Neutrophil (primary cell): ENCODE measurements at regions not wholly inside any gene's neighbourhood (a gene's known extent, or its start where the extent isn't known, plus 50 kb on each side); places are given as distances from the start of the nearest gene placed in this dataset.

Experiments
- H3K27ac ChIP-seq: fragments of 200-600 bp; sonication (generic); 2 replicates; pipeline ENCODE4 v1.5.1; 2016; ENCODE audit warnings: mild to moderate bottlenecking, moderate library complexity
- H3K27me3 ChIP-seq: fragments of 200-600 bp; sonication (generic); 2 replicates; pipeline ENCODE4 v1.6.0; 2016; ENCODE audit warnings: mild to moderate bottlenecking
- H3K36me3 ChIP-seq: fragments of 200-600 bp; sonication (generic); 2 replicates; pipeline ENCODE4 v1.5.1; 2017
- H3K4me1 ChIP-seq, 2 experiments: fragments of 200-600 bp in 1 of 2; sonication (generic) in 1 of 2; 1 replicate in 1 of 2; 2 replicates in 1 of 2; pipeline versions ENCODE4 v1.5.1 to v1.6.1; 2013 to 2016; ENCODE audit warnings: low read depth in 1 of 2, low read length in 1 of 2, mild to moderate bottlenecking in 1 of 2, moderate library complexity in 1 of 2; ENCODE audit not compliant: control insufficient read depth in 1 of 2, insufficient read depth in 1 of 2
- H3K4me3 ChIP-seq, 2 experiments: fragments of 200-600 bp in 1 of 2; sonication (generic) in 1 of 2; 1 replicate in 1 of 2; 2 replicates in 1 of 2; pipeline ENCODE4 v1.5.1; 2013 to 2016; ENCODE audit warnings: low read depth in 1 of 2, low read length in 1 of 2, mild to moderate bottlenecking in 1 of 2, moderate library complexity in 1 of 2
- H3K9me3 ChIP-seq: fragments of 200-600 bp; sonication (generic); 2 replicates; pipeline ENCODE4 v1.5.1; 2016
- TF ChIP-seq, protein P1 (sequence below): fragments of 200-600 bp; sonication (generic); IDR thresholded peaks from 2 replicates; pipeline ENCODE4 v1.5.1; 2016; ENCODE audit warnings: antibody characterized with exemption

DNA sequence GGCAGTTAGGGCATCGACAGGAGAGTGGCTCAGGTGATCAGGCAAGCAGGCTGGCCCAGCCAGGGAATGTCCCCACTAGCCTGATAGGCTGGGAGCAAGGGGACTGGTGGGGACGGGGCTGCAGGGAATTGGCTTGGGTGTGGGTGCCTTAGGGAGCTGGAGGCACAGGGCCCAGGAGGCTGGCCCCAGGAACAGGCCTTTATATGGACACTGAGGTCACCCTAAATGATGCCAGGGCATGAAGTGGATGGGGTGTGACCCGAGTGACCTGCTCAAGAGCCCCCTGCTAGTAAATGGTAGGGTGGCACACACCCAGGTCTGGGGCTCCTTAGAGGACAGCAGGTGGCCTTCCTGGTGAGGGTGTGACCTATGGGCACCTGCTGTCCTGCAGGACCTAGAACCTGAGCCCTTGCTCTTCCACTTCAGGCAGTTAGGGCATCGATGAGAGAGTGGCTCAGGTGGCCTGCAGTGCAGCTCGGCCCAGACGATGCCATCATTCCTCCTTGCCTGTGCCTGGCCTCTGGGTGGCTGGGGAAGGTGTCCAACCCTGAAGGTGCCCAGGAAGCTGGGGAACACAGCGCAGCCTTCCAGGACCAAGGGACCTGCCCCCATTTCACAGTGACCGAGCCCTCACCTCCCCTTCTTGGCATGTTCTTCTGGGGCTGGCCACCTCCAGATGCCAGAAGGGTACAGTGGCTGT is 51.7 kb upstream of the LEP start:
- peaks cover 7% of the 10 kb centered on the region for H3K9me3 ChIP-seq
- H3K36me3 ChIP-seq = no peaks in the 10 kb centered on the region
- TF ChIP-seq, protein P1, sequence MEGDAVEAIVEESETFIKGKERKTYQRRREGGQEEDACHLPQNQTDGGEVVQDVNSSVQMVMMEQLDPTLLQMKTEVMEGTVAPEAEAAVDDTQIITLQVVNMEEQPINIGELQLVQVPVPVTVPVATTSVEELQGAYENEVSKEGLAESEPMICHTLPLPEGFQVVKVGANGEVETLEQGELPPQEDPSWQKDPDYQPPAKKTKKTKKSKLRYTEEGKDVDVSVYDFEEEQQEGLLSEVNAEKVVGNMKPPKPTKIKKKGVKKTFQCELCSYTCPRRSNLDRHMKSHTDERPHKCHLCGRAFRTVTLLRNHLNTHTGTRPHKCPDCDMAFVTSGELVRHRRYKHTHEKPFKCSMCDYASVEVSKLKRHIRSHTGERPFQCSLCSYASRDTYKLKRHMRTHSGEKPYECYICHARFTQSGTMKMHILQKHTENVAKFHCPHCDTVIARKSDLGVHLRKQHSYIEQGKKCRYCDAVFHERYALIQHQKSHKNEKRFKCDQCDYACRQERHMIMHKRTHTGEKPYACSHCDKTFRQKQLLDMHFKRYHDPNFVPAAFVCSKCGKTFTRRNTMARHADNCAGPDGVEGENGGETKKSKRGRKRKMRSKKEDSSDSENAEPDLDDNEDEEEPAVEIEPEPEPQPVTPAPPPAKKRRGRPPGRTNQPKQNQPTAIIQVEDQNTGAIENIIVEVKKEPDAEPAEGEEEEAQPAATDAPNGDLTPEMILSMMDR = no peak
- H3K4me1 ChIP-seq = peaks cover 0 to 6% of the 10 kb centered on the region in 2 experiments
- no peak overlapping the region for H3K4me3 ChIP-seq
- H3K27me3 ChIP-seq = peaks cover 64% of the 10 kb centered on the region
- no peak overlapping the region for H3K27ac ChIP-seq

DNA sequence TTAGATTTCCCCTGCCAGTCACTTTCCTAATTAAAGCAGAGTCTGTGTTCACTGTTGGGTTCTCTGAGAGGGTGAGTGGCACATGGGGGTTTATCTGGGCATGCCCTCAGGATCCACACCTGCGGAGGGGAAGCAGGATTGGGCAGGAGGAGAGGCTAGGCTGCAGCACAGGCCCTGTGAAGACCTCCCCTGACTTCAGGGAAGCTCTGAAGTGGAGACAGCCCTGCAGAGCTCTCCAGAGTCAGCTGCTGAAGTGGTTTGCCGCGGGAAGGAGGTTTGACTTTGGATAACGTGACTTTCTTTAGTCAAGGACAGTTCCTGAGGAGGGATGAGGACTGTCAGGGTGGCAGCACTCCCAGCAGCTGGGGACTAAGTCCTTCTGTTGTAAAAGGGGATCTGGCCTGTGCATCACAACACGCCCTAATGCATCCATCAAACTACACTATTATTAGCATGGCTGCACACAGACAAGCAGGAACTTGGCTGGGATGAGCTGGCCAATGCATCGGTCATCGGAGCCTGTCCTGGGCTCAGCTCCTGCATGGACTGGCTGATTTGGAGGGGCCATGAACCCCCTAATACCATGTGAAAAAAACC is 50.9 kb upstream of the LEP start:
- H3K36me3 ChIP-seq = no peaks in the 10 kb centered on the region
- H3K27me3 ChIP-seq = peaks cover 66% of the 10 kb centered on the region
- H3K27ac ChIP-seq = no peak overlapping the region
- H3K4me1 ChIP-seq = no peaks in the 10 kb centered on the region
- no peak overlapping the region for H3K4me3 ChIP-seq
- TF ChIP-seq, protein P1 = no peak
- peaks cover 10% of the 10 kb centered on the region for H3K9me3 ChIP-seq

DNA sequence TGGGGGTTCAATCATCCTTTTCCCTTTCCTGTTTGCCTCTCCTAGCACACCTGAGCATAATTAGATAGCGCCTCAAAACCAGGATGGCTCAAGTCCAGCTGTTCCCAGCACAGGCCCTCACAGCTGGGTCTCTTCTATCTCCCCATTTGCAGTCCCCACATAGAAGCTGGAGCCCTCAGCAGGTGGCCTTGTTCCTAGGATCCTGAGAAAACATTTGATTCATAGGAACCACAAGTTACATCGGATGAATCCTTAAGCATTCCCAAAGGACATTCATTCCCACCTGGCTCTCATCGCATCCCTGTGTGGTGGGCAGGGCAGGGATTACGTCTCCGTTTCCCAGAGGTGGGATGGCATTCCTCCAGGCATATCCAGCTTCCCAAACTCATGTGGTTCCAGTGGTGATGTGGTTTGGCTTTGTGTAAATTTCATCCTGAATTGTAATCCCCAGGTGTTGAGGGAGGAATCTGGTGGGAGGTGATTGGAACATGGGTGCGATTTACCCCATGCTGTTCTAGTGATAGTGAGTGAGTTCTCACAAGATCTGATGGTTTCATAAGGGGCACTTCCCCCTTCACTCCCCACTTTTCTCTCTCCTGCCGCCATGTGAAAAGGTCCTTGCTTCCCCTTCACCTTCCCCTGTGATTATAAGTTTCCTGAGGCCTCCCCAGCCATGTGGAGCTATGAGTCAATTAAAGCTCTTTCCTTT is 49.8 kb upstream of the LEP start:
- no peaks in the 10 kb centered on the region for H3K36me3 ChIP-seq
- no peak overlapping the region for H3K4me3 ChIP-seq
- H3K9me3 ChIP-seq = peaks cover 10% of the 10 kb centered on the region
- H3K4me1 ChIP-seq = no peaks in the 10 kb centered on the region
- H3K27me3 ChIP-seq = peaks cover 66% of the 10 kb centered on the region
- H3K27ac ChIP-seq = no peak overlapping the region
- TF ChIP-seq, protein P1 = no peak
